ENCODE measurements at regions not wholly inside any gene's neighbourhood (a gene's known extent, or its start where the extent isn't known, plus 50 kb on each side); places are given as distances from the start of the nearest gene placed in this dataset.

- Histone ChIP-seq H4K20me1 (ENCODE audit: insufficient read depth, low read length) (no peaks in the 10 kb centered on the region), H3K9me2 (replicated peaks; ENCODE audit: insufficient read depth, low read length) (no peaks in the 10 kb centered on the region), H3K4me2 (ENCODE audit: low read depth, low read length) (no peak overlapping the region), H3K4me1 (ENCODE audit: low read length) (no peaks in the 10 kb centered on the region), H3F3A (ENCODE audit: insufficient read depth, low read length) (no peaks in the 10 kb centered on the region), H3K9me3 (replicated peaks; ENCODE audit: insufficient read depth, low read length) (no peaks in the 10 kb centered on the region), H2AFZ (ENCODE audit: low read length) (no peak overlapping the region), H3K27ac (ENCODE audit: low read length) (no peak overlapping the region), H3K36me3 (replicated peaks; ENCODE audit: insufficient read depth, low read length) (no peaks in the 10 kb centered on the region; the same call in 1 of the 2 replicates), H3K79me2 (ENCODE audit: low read length) (peaks cover 12% of the 10 kb centered on the region; the same call in 1 of the 2 replicates), H3K4me3 (ENCODE audit: low read length) (no peak overlapping the region), H3K27me3 (replicated peaks; ENCODE audit: insufficient read depth, low read length) (no peaks in the 10 kb centered on the region), H3K9ac (ENCODE audit: low read length) (no peak overlapping the region)
- TF ChIP-seq CTCF (IDR thresholded peaks at IDR 0.05; ENCODE audit: low read length) (no peak), EZH2phosphoT487 (IDR thresholded peaks at IDR 0.05; ENCODE audit: low read length) (no peak), EZH2 (optimal IDR thresholded peaks at IDR 0.05; ENCODE audit: low read depth, low read length) (no peak)
- no peak for DNase-seq
Observed at GRCh38 chr2:74066491-74067203, 81.1 kb downstream of the BOLA3 start.

- Histone ChIP-seq H3F3A (ENCODE audit: insufficient read depth, low read length) (no peaks in the 10 kb centered on the region), H3K36me3 (replicated peaks; ENCODE audit: insufficient read depth, low read length) (no peaks in the 10 kb centered on the region; the same call in 1 of the 2 replicates), H3K4me2 (ENCODE audit: low read depth, low read length) (no peak overlapping the region), H2AFZ (ENCODE audit: low read length) (no peak overlapping the region), H3K4me3 (ENCODE audit: low read length) (no peak overlapping the region), H3K4me1 (ENCODE audit: low read length) (no peaks in the 10 kb centered on the region), H3K9me2 (replicated peaks; ENCODE audit: insufficient read depth, low read length) (no peaks in the 10 kb centered on the region), H3K27me3 (replicated peaks; ENCODE audit: insufficient read depth, low read length) (no peaks in the 10 kb centered on the region), H3K79me2 (ENCODE audit: low read length) (peaks cover 12% of the 10 kb centered on the region; the same call in 1 of the 2 replicates), H3K9me3 (replicated peaks; ENCODE audit: insufficient read depth, low read length) (no peaks in the 10 kb centered on the region), H4K20me1 (ENCODE audit: insufficient read depth, low read length) (no peaks in the 10 kb centered on the region), H3K9ac (ENCODE audit: low read length) (no peak overlapping the region), H3K27ac (ENCODE audit: low read length) (no peak overlapping the region)
- TF ChIP-seq CTCF (IDR thresholded peaks at IDR 0.05; ENCODE audit: low read length): no peak
- DNase-seq: no peak
Observed at GRCh38 chr2:74067221-74067747, 80.4 kb downstream of the BOLA3 start.

GRCh38 chr2:74070991-74071390 is 76.7 kb downstream of the BOLA3 start:
- H3F3A ChIP-seq (ENCODE audit: insufficient read depth, low read length): no peaks in the 10 kb centered on the region
- H3K4me3 ChIP-seq (ENCODE audit: low read length): no peak overlapping the region
- TF ChIP-seq EZH2phosphoT487 (IDR thresholded peaks at IDR 0.05; ENCODE audit: low read length) (no peak), EZH2 (optimal IDR thresholded peaks at IDR 0.05; ENCODE audit: low read depth, low read length) (no peak), CTCF (IDR thresholded peaks at IDR 0.05; ENCODE audit: low read length) (no peak)
- H3K27me3 ChIP-seq (replicated peaks; ENCODE audit: insufficient read depth, low read length): no peaks in the 10 kb centered on the region
- H3K27ac ChIP-seq (ENCODE audit: low read length): no peak overlapping the region
- no peak for DNase-seq
- no peak overlapping the region for H3K4me2 ChIP-seq (ENCODE audit: low read depth, low read length)
- H3K4me1 ChIP-seq (ENCODE audit: low read length): no peaks in the 10 kb centered on the region
- H3K9me2 ChIP-seq (replicated peaks; ENCODE audit: insufficient read depth, low read length): no peaks in the 10 kb centered on the region
- peaks cover 20% of the 10 kb centered on the region; the same call in 1 of the 2 replicates for H3K79me2 ChIP-seq (ENCODE audit: low read length)
- H3K9me3 ChIP-seq (replicated peaks; ENCODE audit: insufficient read depth, low read length): no peaks in the 10 kb centered on the region
- no peaks in the 10 kb centered on the region for H4K20me1 ChIP-seq (ENCODE audit: insufficient read depth, low read length)
- H3K36me3 ChIP-seq (replicated peaks; ENCODE audit: insufficient read depth, low read length): no peaks in the 10 kb centered on the region
- no peak overlapping the region for H3K9ac ChIP-seq (ENCODE audit: low read length)
- no peak overlapping the region for H2AFZ ChIP-seq (ENCODE audit: low read length)

Measured in MM.1S (cell line).